ENCODE measurements at regions not wholly inside any gene's neighbourhood (a gene's known extent, or its start where the extent isn't known, plus 50 kb on each side); places are given as distances from the start of the nearest gene placed in this dataset.

GRCh38 chr5:171578829-171579491 lies 159.5 kb downstream of the FGF18 start:
- no peak for DNase-seq (ENCODE audit: extremely low read depth in 1 of 2, low read depth in 1 of 2)

- no peak for DNase-seq (ENCODE audit: extremely low read depth in 1 of 2, low read depth in 1 of 2)
Observed at GRCh38 chr5:171579976-171580411, 160.5 kb downstream of the FGF18 start.

GRCh38 chr5:171580502-171581265 lies 161.2 kb downstream of the FGF18 start:
- no peak for DNase-seq (ENCODE audit: extremely low read depth in 1 of 2, low read depth in 1 of 2)

GRCh38 chr5:171581781-171582180 lies 162.3 kb downstream of the FGF18 start:
- DNase-seq (ENCODE audit: extremely low read depth in 1 of 2, low read depth in 1 of 2): no peak

GRCh38 chr5:171582849-171583248 lies 163.4 kb downstream of the FGF18 start:
- DNase-seq (ENCODE audit: extremely low read depth in 1 of 2, low read depth in 1 of 2): no peak

- DNase-seq (ENCODE audit: extremely low read depth in 1 of 2, low read depth in 1 of 2): no peak
Observed at GRCh38 chr5:171585981-171586380, 166.5 kb downstream of the FGF18 start.

GRCh38 chr5:171586436-171586835 lies 167.0 kb downstream of the FGF18 start:
- no peak for DNase-seq (ENCODE audit: extremely low read depth in 1 of 2, low read depth in 1 of 2)

- DNase-seq (ENCODE audit: extremely low read depth in 1 of 2, low read depth in 1 of 2): no peak
Observed at GRCh38 chr5:171588046-171588445, 168.6 kb downstream of the FGF18 start.

- no peak for DNase-seq (ENCODE audit: extremely low read depth in 1 of 2, low read depth in 1 of 2)
Observed at GRCh38 chr5:171588790-171589189, 169.3 kb downstream of the FGF18 start.

GRCh38 chr5:171589461-171589860 lies 170.0 kb downstream of the FGF18 start:
- DNase-seq (ENCODE audit: extremely low read depth in 1 of 2, low read depth in 1 of 2): no peak

GRCh38 chr5:171592076-171592475 lies 172.6 kb downstream of the FGF18 start:
- DNase-seq (ENCODE audit: extremely low read depth in 1 of 2, low read depth in 1 of 2): no peak

GRCh38 chr5:171592736-171593135 lies 173.3 kb downstream of the FGF18 start:
- DNase-seq (ENCODE audit: extremely low read depth in 1 of 2, low read depth in 1 of 2): no peak

GRCh38 chr5:171593401-171593800 lies 174.0 kb downstream of the FGF18 start:
- DNase-seq (ENCODE audit: extremely low read depth in 1 of 2, low read depth in 1 of 2): no peak

GRCh38 chr5:171593976-171594375 lies 174.5 kb downstream of the FGF18 start:
- DNase-seq (ENCODE audit: extremely low read depth in 1 of 2, low read depth in 1 of 2): no peak

- DNase-seq (ENCODE audit: extremely low read depth in 1 of 2, low read depth in 1 of 2): no peak
Observed at GRCh38 chr5:171595401-171595800, 176.0 kb downstream of the FGF18 start.

- DNase-seq (ENCODE audit: extremely low read depth in 1 of 2, low read depth in 1 of 2): peak in 1 of 2 donors; percentile 32
Observed at GRCh38 chr5:171595801-171596231, 176.4 kb downstream of the FGF18 start.

- DNase-seq (ENCODE audit: extremely low read depth in 1 of 2, low read depth in 1 of 2): no peak
Observed at GRCh38 chr5:171596391-171596878, 177.0 kb downstream of the FGF18 start.

GRCh38 chr5:171597946-171598640 lies 178.6 kb downstream of the FGF18 start:
- no peak for DNase-seq (ENCODE audit: extremely low read depth in 1 of 2, low read depth in 1 of 2)

- no peak for DNase-seq (ENCODE audit: extremely low read depth in 1 of 2, low read depth in 1 of 2)
Observed at GRCh38 chr5:171598641-171599152, 179.2 kb downstream of the FGF18 start.

- no peak for DNase-seq (ENCODE audit: extremely low read depth in 1 of 2, low read depth in 1 of 2)
Observed at GRCh38 chr5:171599411-171599810, 180.0 kb downstream of the FGF18 start.

GRCh38 chr5:171599957-171600612 lies 180.6 kb downstream of the FGF18 start:
- DNase-seq (ENCODE audit: extremely low read depth in 1 of 2, low read depth in 1 of 2): no peak

Data from stimulated activated CD8-positive, alpha-beta memory T cell treated with anti-CD3 and anti-CD28 coated beads, Interleukin-7, amount 100 ng/mL, for 48 hours (primary cell).